ENCODE measurements at regions not wholly inside any gene's neighbourhood (a gene's known extent, or its start where the extent isn't known, plus 50 kb on each side); places are given as distances from the start of the nearest gene placed in this dataset.
"Not testable (repeated sequence)": the region's sequence is repeated elsewhere in the genome, so short reads cannot be mapped to it uniquely, and the experiment has no call there.

- Histone ChIP-seq H3K27me3 (ENCODE audit: control insufficient read depth, insufficient read depth, low read length) (no peaks in the 10 kb centered on the region), H3K36me3 (ENCODE audit: control insufficient read depth, insufficient read depth, low read length) (no peaks in the 10 kb centered on the region), H3K9me3 (ENCODE audit: control insufficient read depth, insufficient read depth, low read length) (no peaks in the 10 kb centered on the region), H3K4me3 (ENCODE audit: low read depth, low read length) (no peak overlapping the region), H3K4me1 (ENCODE audit: control insufficient read depth, insufficient read depth, low read length) (no peaks in the 10 kb centered on the region), H3K27ac (ENCODE audit: low read depth, low read length) (no peak overlapping the region), H3K9ac (ENCODE audit: low read depth, low read length) (no peak overlapping the region)
Observed at GRCh38 chr17:70520956-70521355, 351.6 kb downstream of the KCNJ2 start.

GRCh38 chr17:70521821-70522256 lies 352.5 kb downstream of the KCNJ2 start:
- Histone ChIP-seq H3K9ac (ENCODE audit: low read depth, low read length) (no peak overlapping the region), H3K4me1 (ENCODE audit: control insufficient read depth, insufficient read depth, low read length) (no peaks in the 10 kb centered on the region), H3K4me3 (ENCODE audit: low read depth, low read length) (no peak overlapping the region), H3K27me3 (ENCODE audit: control insufficient read depth, insufficient read depth, low read length) (no peaks in the 10 kb centered on the region), H3K27ac (ENCODE audit: low read depth, low read length) (no peak overlapping the region), H3K9me3 (ENCODE audit: control insufficient read depth, insufficient read depth, low read length) (no peaks in the 10 kb centered on the region), H3K36me3 (ENCODE audit: control insufficient read depth, insufficient read depth, low read length) (no peaks in the 10 kb centered on the region)

- H3K27ac ChIP-seq (ENCODE audit: low read depth, low read length), result no peak overlapping the region
- no peak overlapping the region for H3K9ac ChIP-seq (ENCODE audit: low read depth, low read length)
- no peaks in the 10 kb centered on the region for H3K4me1 ChIP-seq (ENCODE audit: control insufficient read depth, insufficient read depth, low read length)
- H3K4me3 ChIP-seq (ENCODE audit: low read depth, low read length), result no peak overlapping the region
- H3K27me3 ChIP-seq (ENCODE audit: control insufficient read depth, insufficient read depth, low read length), result no peaks in the 10 kb centered on the region
- no peaks in the 10 kb centered on the region for H3K36me3 ChIP-seq (ENCODE audit: control insufficient read depth, insufficient read depth, low read length)
- H3K9me3 ChIP-seq (ENCODE audit: control insufficient read depth, insufficient read depth, low read length), result no peaks in the 10 kb centered on the region
Observed at GRCh38 chr17:70523426-70523825, 354.1 kb downstream of the KCNJ2 start.

GRCh38 chr17:70525035-70525434 lies 355.7 kb downstream of the KCNJ2 start:
- not testable (repeated sequence) for H3K9ac ChIP-seq (ENCODE audit: low read depth, low read length); H3K4me3 ChIP-seq (ENCODE audit: low read depth, low read length); H3K9me3 ChIP-seq (ENCODE audit: control insufficient read depth, insufficient read depth, low read length); H3K27ac ChIP-seq (ENCODE audit: low read depth, low read length); H3K27me3 ChIP-seq (ENCODE audit: control insufficient read depth, insufficient read depth, low read length); H3K4me1 ChIP-seq (ENCODE audit: control insufficient read depth, insufficient read depth, low read length); H3K36me3 ChIP-seq (ENCODE audit: control insufficient read depth, insufficient read depth, low read length)

- Histone ChIP-seq H3K4me3 (ENCODE audit: low read depth, low read length) (no peak overlapping the region), H3K27ac (ENCODE audit: low read depth, low read length) (no peak overlapping the region), H3K9ac (ENCODE audit: low read depth, low read length) (no peak overlapping the region), H3K36me3 (ENCODE audit: control insufficient read depth, insufficient read depth, low read length) (no peaks in the 10 kb centered on the region), H3K27me3 (ENCODE audit: control insufficient read depth, insufficient read depth, low read length) (no peaks in the 10 kb centered on the region), H3K4me1 (ENCODE audit: control insufficient read depth, insufficient read depth, low read length) (no peaks in the 10 kb centered on the region), H3K9me3 (ENCODE audit: control insufficient read depth, insufficient read depth, low read length) (no peaks in the 10 kb centered on the region)
Observed at GRCh38 chr17:70525961-70526360, 356.6 kb downstream of the KCNJ2 start.

- no peaks in the 10 kb centered on the region for H3K36me3 ChIP-seq (ENCODE audit: control insufficient read depth, insufficient read depth, low read length)
- no peaks in the 10 kb centered on the region for H3K9me3 ChIP-seq (ENCODE audit: control insufficient read depth, insufficient read depth, low read length)
- H3K9ac ChIP-seq (ENCODE audit: low read depth, low read length), result no peak overlapping the region
- H3K4me1 ChIP-seq (ENCODE audit: control insufficient read depth, insufficient read depth, low read length), result no peaks in the 10 kb centered on the region
- H3K27ac ChIP-seq (ENCODE audit: low read depth, low read length), result no peak overlapping the region
- no peaks in the 10 kb centered on the region for H3K27me3 ChIP-seq (ENCODE audit: control insufficient read depth, insufficient read depth, low read length)
- no peak overlapping the region for H3K4me3 ChIP-seq (ENCODE audit: low read depth, low read length)
Observed at GRCh38 chr17:70527364-70527888, 358.1 kb downstream of the KCNJ2 start.

GRCh38 chr17:70533427-70533826 lies 364.1 kb downstream of the KCNJ2 start:
- H3K27me3 ChIP-seq (ENCODE audit: control insufficient read depth, insufficient read depth, low read length), result no peaks in the 10 kb centered on the region
- no peak overlapping the region for H3K27ac ChIP-seq (ENCODE audit: low read depth, low read length)
- no peaks in the 10 kb centered on the region for H3K36me3 ChIP-seq (ENCODE audit: control insufficient read depth, insufficient read depth, low read length)
- H3K9ac ChIP-seq (ENCODE audit: low read depth, low read length), result no peak overlapping the region
- no peaks in the 10 kb centered on the region for H3K9me3 ChIP-seq (ENCODE audit: control insufficient read depth, insufficient read depth, low read length)
- no peak overlapping the region for H3K4me3 ChIP-seq (ENCODE audit: low read depth, low read length)
- peaks cover 4% of the 10 kb centered on the region; the same call in 1 of the 2 replicates for H3K4me1 ChIP-seq (ENCODE audit: control insufficient read depth, insufficient read depth, low read length)

GRCh38 chr17:70535986-70536385 lies 366.7 kb downstream of the KCNJ2 start:
- Histone ChIP-seq H3K27me3 (ENCODE audit: control insufficient read depth, insufficient read depth, low read length) (no peaks in the 10 kb centered on the region), H3K27ac (ENCODE audit: low read depth, low read length) (no peak overlapping the region), H3K4me1 (ENCODE audit: control insufficient read depth, insufficient read depth, low read length) (peaks cover 19% of the 10 kb centered on the region; the same call in 1 of the 2 replicates), H3K4me3 (ENCODE audit: low read depth, low read length) (no peak overlapping the region), H3K9ac (ENCODE audit: low read depth, low read length) (no peak overlapping the region), H3K36me3 (ENCODE audit: control insufficient read depth, insufficient read depth, low read length) (no peaks in the 10 kb centered on the region), H3K9me3 (ENCODE audit: control insufficient read depth, insufficient read depth, low read length) (no peaks in the 10 kb centered on the region)

GRCh38 chr17:70539132-70539924 lies 370.0 kb downstream of the KCNJ2 start:
- Histone ChIP-seq H3K9me3 (ENCODE audit: control insufficient read depth, insufficient read depth, low read length) (no peaks in the 10 kb centered on the region), H3K36me3 (ENCODE audit: control insufficient read depth, insufficient read depth, low read length) (no peaks in the 10 kb centered on the region), H3K9ac (ENCODE audit: low read depth, low read length) (no peak overlapping the region), H3K27me3 (ENCODE audit: control insufficient read depth, insufficient read depth, low read length) (no peaks in the 10 kb centered on the region), H3K4me3 (ENCODE audit: low read depth, low read length) (no peak overlapping the region), H3K4me1 (ENCODE audit: control insufficient read depth, insufficient read depth, low read length) (peaks cover 19% of the 10 kb centered on the region; the same call in 1 of the 2 replicates), H3K27ac (ENCODE audit: low read depth, low read length) (peak overlapping the region; percentile 13)

- H3K27ac ChIP-seq (ENCODE audit: low read depth, low read length), result no peak overlapping the region
- no peak overlapping the region for H3K4me3 ChIP-seq (ENCODE audit: low read depth, low read length)
- H3K9me3 ChIP-seq (ENCODE audit: control insufficient read depth, insufficient read depth, low read length), result no peaks in the 10 kb centered on the region
- peaks cover 15% of the 10 kb centered on the region; the same call in 1 of the 2 replicates for H3K4me1 ChIP-seq (ENCODE audit: control insufficient read depth, insufficient read depth, low read length)
- H3K9ac ChIP-seq (ENCODE audit: low read depth, low read length), result no peak overlapping the region
- H3K36me3 ChIP-seq (ENCODE audit: control insufficient read depth, insufficient read depth, low read length), result no peaks in the 10 kb centered on the region
- H3K27me3 ChIP-seq (ENCODE audit: control insufficient read depth, insufficient read depth, low read length), result no peaks in the 10 kb centered on the region
Observed at GRCh38 chr17:70542876-70543275, 373.5 kb downstream of the KCNJ2 start.

- Histone ChIP-seq H3K27me3 (ENCODE audit: control insufficient read depth, insufficient read depth, low read length) (no peaks in the 10 kb centered on the region), H3K4me1 (ENCODE audit: control insufficient read depth, insufficient read depth, low read length) (peaks cover 8% of the 10 kb centered on the region; the same call in 1 of the 2 replicates), H3K9me3 (ENCODE audit: control insufficient read depth, insufficient read depth, low read length) (no peaks in the 10 kb centered on the region), H3K9ac (ENCODE audit: low read depth, low read length) (no peak overlapping the region), H3K36me3 (ENCODE audit: control insufficient read depth, insufficient read depth, low read length) (no peaks in the 10 kb centered on the region), H3K4me3 (ENCODE audit: low read depth, low read length) (no peak overlapping the region), H3K27ac (ENCODE audit: low read depth, low read length) (no peak overlapping the region)
Observed at GRCh38 chr17:70544317-70544716, 375.0 kb downstream of the KCNJ2 start.

All from HUES48 (cell line).